Astrocyte (in vitro differentiated cells and primary cell): ENCODE measurements at regions not wholly inside any gene's neighbourhood (a gene's known extent, or its start where the extent isn't known, plus 50 kb on each side); places are given as distances from the start of the nearest gene placed in this dataset.

Source experiments
- EZH2 ChIP-seq: IDR thresholded peaks from 2 replicates; pipeline ENCODE4 v1.6.1; 2012; ENCODE audit warnings: mild to moderate bottlenecking, low read length, inconsistent platforms; ENCODE audit not compliant: insufficient read depth
- TF ChIP-seq, protein P1 (sequence below): IDR thresholded peaks from 2 replicates; pipeline ENCODE4 v1.5.1; 2011; ENCODE audit warnings: low read depth, mild to moderate bottlenecking, inconsistent platforms, low read length, moderate library complexity; ENCODE audit not compliant: insufficient read depth

DNA sequence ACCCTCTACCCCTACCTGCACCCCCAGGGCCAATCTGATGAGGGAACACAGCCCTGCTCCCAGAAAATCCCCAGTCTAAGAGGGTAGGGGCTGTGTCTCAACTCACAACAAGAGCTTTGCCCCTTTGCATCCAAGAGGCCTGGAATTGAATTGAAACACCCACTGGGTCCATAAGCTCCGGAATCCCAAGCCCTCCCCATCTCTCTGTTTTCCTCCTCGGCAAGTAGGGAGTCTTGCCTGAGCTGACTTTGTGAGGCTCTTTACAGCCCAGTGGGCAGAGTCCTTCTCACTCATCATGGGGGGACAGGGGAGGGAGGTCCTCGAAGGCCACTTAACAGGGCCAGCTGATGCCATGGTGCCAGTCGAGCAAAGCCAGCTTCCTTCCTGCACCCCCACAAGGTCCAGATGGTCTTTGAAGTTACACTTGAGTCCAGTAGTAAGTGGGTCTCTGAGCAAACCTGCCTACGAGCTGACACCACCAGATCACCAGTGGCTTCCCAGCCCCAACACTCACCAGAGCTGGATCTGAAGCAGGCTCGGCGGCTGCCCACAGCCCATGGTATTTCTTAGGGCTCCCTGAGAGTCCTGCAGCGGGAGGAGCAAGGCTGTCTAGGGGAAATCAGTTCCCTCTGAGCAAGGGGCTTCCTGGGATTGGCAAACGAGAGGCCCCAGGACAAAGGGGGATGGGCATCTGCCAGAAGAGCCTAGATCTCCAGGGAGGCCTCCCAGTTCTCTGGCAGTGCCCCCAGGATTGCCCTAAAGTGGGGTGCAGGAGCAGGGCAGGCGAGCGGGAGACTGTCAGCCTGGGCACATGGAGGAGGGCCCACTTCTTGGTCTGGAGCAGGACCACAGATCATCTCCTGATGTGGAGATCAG is 144.5 kb downstream of the VEGFA start:
- no peak for TF ChIP-seq EZH2
- TF ChIP-seq, protein P1, sequence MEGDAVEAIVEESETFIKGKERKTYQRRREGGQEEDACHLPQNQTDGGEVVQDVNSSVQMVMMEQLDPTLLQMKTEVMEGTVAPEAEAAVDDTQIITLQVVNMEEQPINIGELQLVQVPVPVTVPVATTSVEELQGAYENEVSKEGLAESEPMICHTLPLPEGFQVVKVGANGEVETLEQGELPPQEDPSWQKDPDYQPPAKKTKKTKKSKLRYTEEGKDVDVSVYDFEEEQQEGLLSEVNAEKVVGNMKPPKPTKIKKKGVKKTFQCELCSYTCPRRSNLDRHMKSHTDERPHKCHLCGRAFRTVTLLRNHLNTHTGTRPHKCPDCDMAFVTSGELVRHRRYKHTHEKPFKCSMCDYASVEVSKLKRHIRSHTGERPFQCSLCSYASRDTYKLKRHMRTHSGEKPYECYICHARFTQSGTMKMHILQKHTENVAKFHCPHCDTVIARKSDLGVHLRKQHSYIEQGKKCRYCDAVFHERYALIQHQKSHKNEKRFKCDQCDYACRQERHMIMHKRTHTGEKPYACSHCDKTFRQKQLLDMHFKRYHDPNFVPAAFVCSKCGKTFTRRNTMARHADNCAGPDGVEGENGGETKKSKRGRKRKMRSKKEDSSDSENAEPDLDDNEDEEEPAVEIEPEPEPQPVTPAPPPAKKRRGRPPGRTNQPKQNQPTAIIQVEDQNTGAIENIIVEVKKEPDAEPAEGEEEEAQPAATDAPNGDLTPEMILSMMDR, result no peak
